H9 (cell line): ENCODE measurements at regions not wholly inside any gene's neighbourhood (a gene's known extent, or its start where the extent isn't known, plus 50 kb on each side); places are given as distances from the start of the nearest gene placed in this dataset.
A peak's percentile ranks its signal among the peaks of the same experiment; 100 is the strongest.

Experiments used
- DNase-seq: peaks from one replicate; pipeline ENCODE4 v3.0.0-alpha.2; 2017
- H2AFZ ChIP-seq: one replicate; pipeline ENCODE4 v1.6.1; 2013; ENCODE audit warnings: mild to moderate bottlenecking, low read length, control low read depth, moderate library complexity
- H2AK5ac ChIP-seq: 2 replicates; pipeline ENCODE4 v1.6.1; 2013; ENCODE audit warnings: low read length, control low read depth, mixed read lengths; ENCODE audit not compliant: insufficient read length
- H2BK120ac ChIP-seq: one replicate; pipeline ENCODE4 v1.6.1; 2013; ENCODE audit warnings: low read depth, mild to moderate bottlenecking, low read length, control low read depth, inconsistent platforms; ENCODE audit not compliant: poor library complexity, severe bottlenecking
- H2BK12ac ChIP-seq: 2 replicates; pipeline ENCODE4 v1.6.1; 2013; ENCODE audit warnings: low read length, control low read depth, mixed read lengths, low read depth; ENCODE audit not compliant: insufficient read length
- H2BK15ac ChIP-seq: 2 replicates; pipeline ENCODE4 v1.6.1; 2013; ENCODE audit warnings: low read depth, low read length, control low read depth
- H2BK20ac ChIP-seq: one replicate; pipeline ENCODE4 v1.6.1; 2013; ENCODE audit warnings: low read depth, mild to moderate bottlenecking, low read length, control low read depth, inconsistent platforms; ENCODE audit not compliant: poor library complexity, severe bottlenecking
- H2BK5ac ChIP-seq: 2 replicates; pipeline ENCODE4 v1.6.1; 2013; ENCODE audit warnings: low read length, control low read depth, mixed read lengths; ENCODE audit not compliant: insufficient read length
- H3K14ac ChIP-seq: 2 replicates; pipeline ENCODE4 v1.6.1; 2013; ENCODE audit warnings: low read length, control low read depth; ENCODE audit not compliant: insufficient read depth
- H3K18ac ChIP-seq: 2 replicates; pipeline ENCODE4 v1.6.1; 2013; ENCODE audit warnings: low read depth, mild to moderate bottlenecking, mixed read lengths, low read length, control low read depth; ENCODE audit not compliant: insufficient read length
- H3K23ac ChIP-seq: 2 replicates; pipeline ENCODE4 v1.6.1; 2013; ENCODE audit warnings: low read length, control low read depth, mixed read lengths, low read depth; ENCODE audit not compliant: insufficient read length
- H3K23me2 ChIP-seq: 2 replicates; pipeline ENCODE4 v1.6.1; 2013; ENCODE audit warnings: low read depth, mild to moderate bottlenecking, mixed read lengths, low read length, control low read depth; ENCODE audit not compliant: insufficient read length, poor library complexity, severe bottlenecking
- H3K27ac ChIP-seq: 2 replicates; pipeline ENCODE4 v1.5.1; 2013; ENCODE audit warnings: low read length, control low read depth, mixed read lengths, low read depth; ENCODE audit not compliant: insufficient read length
- H3K27me3 ChIP-seq: 2 replicates; pipeline ENCODE4 v1.6.1; 2013; ENCODE audit warnings: low read length, control low read depth, inconsistent platforms; ENCODE audit not compliant: insufficient read depth
- H3K4ac ChIP-seq: 2 replicates; pipeline ENCODE4 v1.6.1; 2013; ENCODE audit warnings: low read depth, mild to moderate bottlenecking, control low read depth, inconsistent platforms, low read length, moderate library complexity
- H3K4me1 ChIP-seq: 2 replicates; pipeline ENCODE4 v1.6.1; 2013; ENCODE audit warnings: low read length, control low read depth, inconsistent platforms; ENCODE audit not compliant: insufficient read depth
- H3K4me2 ChIP-seq: 2 replicates; pipeline ENCODE4 v1.6.1; 2013; ENCODE audit warnings: low read length, control low read depth, mixed read lengths; ENCODE audit not compliant: insufficient read length, insufficient read depth
- H3K56ac ChIP-seq: 2 replicates; pipeline ENCODE4 v1.6.1; 2013; ENCODE audit warnings: low read depth, mild to moderate bottlenecking, mixed read lengths, low read length, control low read depth; ENCODE audit not compliant: insufficient read length
- H3K79me1 ChIP-seq: 2 replicates; pipeline ENCODE4 v1.6.1; 2013; ENCODE audit warnings: low read depth, mild to moderate bottlenecking, moderate library complexity, low read length, control low read depth, inconsistent platforms; ENCODE audit not compliant: insufficient read depth, poor library complexity, severe bottlenecking
- H3K79me2 ChIP-seq: 2 replicates; pipeline ENCODE4 v1.6.1; 2013; ENCODE audit warnings: low read length, control low read depth, inconsistent platforms; ENCODE audit not compliant: insufficient read depth
- H3K9ac ChIP-seq: 2 replicates; pipeline ENCODE4 v1.6.1; 2013; ENCODE audit warnings: low read length, control low read depth, mixed read lengths; ENCODE audit not compliant: insufficient read length; ENCODE audit errors: extremely low read depth
- H3K9me3 ChIP-seq: one replicate; pipeline ENCODE4 v1.6.1; 2013; ENCODE audit warnings: low read depth, low read length, inconsistent platforms; ENCODE audit not compliant: control insufficient read depth
- H3T11ph ChIP-seq: one replicate; pipeline ENCODE4 v1.6.1; 2013; ENCODE audit warnings: mild to moderate bottlenecking, low read length, control low read depth, inconsistent platforms
- H4K20me1 ChIP-seq: one replicate; pipeline ENCODE4 v1.6.1; 2013; ENCODE audit not compliant: control insufficient read depth, insufficient read length, insufficient read depth
- H4K5ac ChIP-seq: 2 replicates; pipeline ENCODE4 v1.6.1; 2013; ENCODE audit warnings: low read depth, mild to moderate bottlenecking, mixed read lengths, low read length, control low read depth; ENCODE audit not compliant: insufficient read length
- H4K8ac ChIP-seq: replicated peaks from 2 replicates; pipeline ENCODE4 v1.6.1; 2013; ENCODE audit warnings: low read length, control low read depth, mixed read lengths, low read depth; ENCODE audit not compliant: insufficient read length
- H4K91ac ChIP-seq: 2 replicates; pipeline ENCODE4 v1.6.1; 2013; ENCODE audit warnings: low read depth, mild to moderate bottlenecking, moderate library complexity, mixed read lengths, low read length, control low read depth; ENCODE audit not compliant: insufficient read length
- H3K27ac Mint-ChIP-seq, 3 experiments: 2 replicates in 2 of 3; 3 replicates in 1 of 3; pipeline ENCODE4 v1.8.0; 2020 to 2021; ENCODE audit warnings: mixed read lengths in 3 of 3, mild to moderate bottlenecking in 1 of 3, moderate library complexity in 1 of 3
- H3K27me3 Mint-ChIP-seq: 2 replicates; pipeline ENCODE4 v1.8.0; 2021; ENCODE audit warnings: low read depth, mild to moderate bottlenecking, moderate library complexity, mixed read lengths
- H3K36me3 Mint-ChIP-seq, 3 experiments: 2 replicates in 2 of 3; 3 replicates in 1 of 3; pipeline ENCODE4 v1.8.0; 2020 to 2021; ENCODE audit warnings: low read depth in 3 of 3, mixed read lengths in 3 of 3; ENCODE audit not compliant: insufficient read depth in 1 of 3
- H3K4me1 Mint-ChIP-seq, 2 experiments: 2 replicates each; pipeline ENCODE4 v1.8.0; 2020; ENCODE audit warnings: mixed read lengths in 2 of 2
- H3K4me3 Mint-ChIP-seq, 2 experiments: 2 replicates in 1 of 2; 3 replicates in 1 of 2; pipeline ENCODE4 v1.8.0; 2020 to 2021; ENCODE audit warnings: mild to moderate bottlenecking in 2 of 2, mixed read lengths in 2 of 2, moderate library complexity in 1 of 2
- H3K9me3 Mint-ChIP-seq, 2 experiments: 2 replicates in 1 of 2; 3 replicates in 1 of 2; pipeline ENCODE4 v1.8.0; 2020; ENCODE audit warnings: mild to moderate bottlenecking in 2 of 2, mixed read lengths in 2 of 2, moderate library complexity in 1 of 2
- CTCF ChIP-seq: fragments of 200-600 bp; sonication (generic); conservative IDR thresholded peaks from 3 replicates; pipeline ENCODE4 v1.8.0; 2021; ENCODE audit warnings: antibody characterized with exemption, mild to moderate bottlenecking
- WGBS: extraction: QIAGEN DNeasy Blood & Tissue Kit; methylation state at CpG from one replicate; pipeline ENCODE4 v1.1.7; 2013; ENCODE audit warnings: missing lambda C conversion rate, low lambda C conversion rate, mixed read lengths; ENCODE audit not compliant: insufficient read length; ENCODE audit errors: extremely low coverage; 5-methylcytosine and 5-hydroxymethylcytosine counted together

- no peak overlapping the region for H3K18ac ChIP-seq
- DNase-seq, result peak; percentile 9
- H2BK12ac ChIP-seq, result no peak overlapping the region
- no peak overlapping the region for H2BK120ac ChIP-seq
- H3K4ac ChIP-seq, result no peak overlapping the region
- no peak overlapping the region for H3K9ac ChIP-seq
- no peak overlapping the region for H2BK15ac ChIP-seq
- no peak overlapping the region for H2BK20ac ChIP-seq
- Mint-ChIP-seq H3K4me3 (no peak overlapping the region), H3K27me3 (no peaks in the 10 kb centered on the region; the same call in 1 of the 2 replicates), H3K36me3 (peaks cover 0 to 5% (median 2%) of the 10 kb centered on the region in 3 experiments; a peak in 2 of 7 replicates), H3K4me1 (peaks cover 27% of the 10 kb centered on the region in 2 experiments), H3K9me3 (no peaks in the 10 kb centered on the region), H3K27ac (no peak overlapping the region)
- no peaks in the 10 kb centered on the region for H3K23me2 ChIP-seq
- no peaks in the 10 kb centered on the region for H3K79me1 ChIP-seq
- H4K8ac ChIP-seq, result no peak overlapping the region
- H3K56ac ChIP-seq, result no peak overlapping the region
- no peak overlapping the region for H2AFZ ChIP-seq
- H3K4me2 ChIP-seq, result no peak overlapping the region
- no peak overlapping the region for H3K23ac ChIP-seq
- H4K5ac ChIP-seq, result no peak overlapping the region
- H4K20me1 ChIP-seq, result no peaks in the 10 kb centered on the region
- H2BK5ac ChIP-seq, result no peak overlapping the region
- no peaks in the 10 kb centered on the region for H3K9me3 ChIP-seq
- no peak overlapping the region for H2AK5ac ChIP-seq
- no peak overlapping the region for H3K14ac ChIP-seq
- no peak for TF ChIP-seq CTCF
- no peaks in the 10 kb centered on the region for H3K27me3 ChIP-seq
- no peak overlapping the region for H4K91ac ChIP-seq
- no peaks in the 10 kb centered on the region; the same call in 1 of the 2 replicates for H3K4me1 ChIP-seq
- no peak overlapping the region for H3T11ph ChIP-seq
- no CpG with 5 or more reads among the region's 1 CpG for WGBS
- H3K27ac ChIP-seq, result no peak overlapping the region
- H3K79me2 ChIP-seq, result no peaks in the 10 kb centered on the region
Measured at GRCh38 chr11:116335078-116335477, 437.7 kb downstream of the BUD13 start.
